ENCODE measurements at regions not wholly inside any gene's neighbourhood (a gene's known extent, or its start where the extent isn't known, plus 50 kb on each side); places are given as distances from the start of the nearest gene placed in this dataset.

- Mint-ChIP-seq H3K27me3 (no peaks in the 10 kb centered on the region), H3K9me3 (peaks cover 0 to 13% (median 3%) of the 10 kb centered on the region in 8 donors), H3K4me3 (no peak overlapping the region), H3K27ac (no peak overlapping the region), H3K4me1 (no peaks in the 10 kb centered on the region), H3K36me3 (no peaks in the 10 kb centered on the region)
- H3K4me3 ChIP-seq (ENCODE audit: low read length in 2 of 2): no peak overlapping the region
- peaks cover 0 to 3% of the 10 kb centered on the region in 2 donors for H3K9me3 ChIP-seq (ENCODE audit: control insufficient read depth in 1 of 2, low read length in 2 of 2)
- CTCF ChIA-PET (ENCODE audit: partially characterized antibody): no interaction called here
- no peaks in the 10 kb centered on the region for H3K27me3 ChIP-seq (ENCODE audit: insufficient read depth, low read length)
- intact Hi-C loops (cut with micrococcal nuclease): no loop called here
- H3K27ac ChIP-seq (ENCODE audit: low read depth, low read length): no peak overlapping the region
- no peak for DNase-seq
- H3K36me3 ChIP-seq (ENCODE audit: insufficient read depth, low read length): no peaks in the 10 kb centered on the region
- POLR2A ChIA-PET (ENCODE audit: partially characterized antibody): no interaction called here
- no peaks in the 10 kb centered on the region for H3K4me1 ChIP-seq (ENCODE audit: insufficient read depth, low read length)
Measured at GRCh38 chr3:148036331-148036876, 627.2 kb downstream of the ZIC1 start.

DNA sequence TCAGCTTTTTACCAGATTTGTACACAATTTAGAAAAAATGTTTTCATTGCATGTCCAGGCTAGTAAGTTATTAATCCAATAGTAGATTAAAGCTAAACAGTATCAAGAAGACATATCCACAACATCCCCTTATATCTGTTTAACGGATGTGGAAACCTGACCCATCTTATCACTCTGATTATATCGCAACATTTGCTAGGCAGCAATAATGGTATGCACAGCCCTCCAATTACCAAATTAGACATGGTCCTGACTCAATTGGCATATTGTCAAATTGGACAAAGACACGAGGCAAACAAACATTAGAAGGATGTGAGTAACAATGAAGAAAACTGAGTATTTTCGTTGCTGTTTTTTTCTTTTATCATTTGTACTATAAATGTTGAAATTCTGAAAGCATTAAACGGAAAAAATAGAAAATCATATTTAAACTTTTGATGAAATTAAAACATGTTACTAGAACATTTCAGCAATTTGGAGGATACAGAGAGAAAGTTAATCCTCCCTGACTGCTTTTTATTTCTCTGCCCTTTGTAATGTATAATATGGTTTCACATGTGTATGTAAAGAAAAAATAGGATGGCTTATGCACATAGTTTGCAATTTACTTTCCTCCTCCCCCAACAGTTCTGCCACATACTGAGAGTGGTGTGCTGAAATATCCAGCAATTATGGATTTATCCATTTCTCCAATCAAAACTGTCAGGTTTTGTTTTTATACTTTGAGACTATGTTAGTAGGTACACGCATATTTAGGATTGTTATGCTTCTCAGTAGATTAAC, 633.7 kb downstream of the ZIC1 start:
- intact Hi-C loops (cut with micrococcal nuclease): no loop called here
- DNase-seq: no peak
- H3K9me3 Mint-ChIP-seq: peaks cover 0 to 8% (median 4%) of the 10 kb centered on the region in 8 donors
- H3K36me3 Mint-ChIP-seq: no peaks in the 10 kb centered on the region
- POLR2A ChIA-PET (ENCODE audit: partially characterized antibody): no interaction called here
- Histone ChIP-seq H3K4me1 (ENCODE audit: insufficient read depth, low read length) (no peaks in the 10 kb centered on the region), H3K27ac (ENCODE audit: low read depth, low read length) (no peak overlapping the region), H3K27me3 (ENCODE audit: insufficient read depth, low read length) (no peaks in the 10 kb centered on the region), H3K9me3 (ENCODE audit: control insufficient read depth in 1 of 2, low read length in 2 of 2) (no peaks in the 10 kb centered on the region), H3K4me3 (ENCODE audit: low read length in 2 of 2) (no peak overlapping the region), H3K36me3 (ENCODE audit: insufficient read depth, low read length) (no peaks in the 10 kb centered on the region)
- H3K4me1 Mint-ChIP-seq: no peaks in the 10 kb centered on the region
- CTCF ChIA-PET (ENCODE audit: partially characterized antibody): no interaction called here
- no peaks in the 10 kb centered on the region for H3K27me3 Mint-ChIP-seq
- H3K27ac Mint-ChIP-seq: no peak overlapping the region
- H3K4me3 Mint-ChIP-seq: no peak overlapping the region

GRCh38 chr3:148044151-148044550, 635.0 kb downstream of the ZIC1 start:
- Histone ChIP-seq H3K27me3 (ENCODE audit: insufficient read depth, low read length) (no peaks in the 10 kb centered on the region), H3K4me3 (ENCODE audit: low read length in 2 of 2) (no peak overlapping the region), H3K27ac (ENCODE audit: low read depth, low read length) (no peak overlapping the region), H3K36me3 (ENCODE audit: insufficient read depth, low read length) (no peaks in the 10 kb centered on the region), H3K4me1 (ENCODE audit: insufficient read depth, low read length) (no peaks in the 10 kb centered on the region), H3K9me3 (ENCODE audit: control insufficient read depth in 1 of 2, low read length in 2 of 2) (no peaks in the 10 kb centered on the region)
- H3K27ac Mint-ChIP-seq: no peak overlapping the region
- H3K27me3 Mint-ChIP-seq: no peaks in the 10 kb centered on the region
- no peaks in the 10 kb centered on the region for H3K36me3 Mint-ChIP-seq
- ChIA-PET POLR2A (ENCODE audit: partially characterized antibody) (no interaction called here), CTCF (ENCODE audit: partially characterized antibody) (no interaction called here)
- no peaks in the 10 kb centered on the region for H3K4me1 Mint-ChIP-seq
- peaks cover 0 to 19% (median 4%) of the 10 kb centered on the region in 8 donors for H3K9me3 Mint-ChIP-seq
- intact Hi-C loops (cut with micrococcal nuclease): no loop called here
- no peak for DNase-seq
- no peak overlapping the region for H3K4me3 Mint-ChIP-seq

GRCh38 chr3:148054999-148055398, 642.7 kb upstream of the AGTR1 start:
- Mint-ChIP-seq H3K4me3 (no peak overlapping the region), H3K27me3 (no peaks in the 10 kb centered on the region), H3K36me3 (no peaks in the 10 kb centered on the region), H3K4me1 (no peaks in the 10 kb centered on the region), H3K9me3 (peaks cover 0 to 13% (median 4%) of the 10 kb centered on the region in 8 donors), H3K27ac (no peak overlapping the region)
- H3K27me3 ChIP-seq (ENCODE audit: insufficient read depth, low read length): no peaks in the 10 kb centered on the region
- H3K4me3 ChIP-seq (ENCODE audit: low read length in 2 of 2): no peak overlapping the region
- DNase-seq: no peak
- intact Hi-C loops (cut with micrococcal nuclease): no loop called here
- no peaks in the 10 kb centered on the region for H3K36me3 ChIP-seq (ENCODE audit: insufficient read depth, low read length)
- no peaks in the 10 kb centered on the region for H3K4me1 ChIP-seq (ENCODE audit: insufficient read depth, low read length)
- POLR2A ChIA-PET (ENCODE audit: partially characterized antibody): no interaction called here
- H3K9me3 ChIP-seq (ENCODE audit: control insufficient read depth in 1 of 2, low read length in 2 of 2): no peaks in the 10 kb centered on the region
- CTCF ChIA-PET (ENCODE audit: partially characterized antibody): no interaction called here
- H3K27ac ChIP-seq (ENCODE audit: low read depth, low read length): no peak overlapping the region

DNA sequence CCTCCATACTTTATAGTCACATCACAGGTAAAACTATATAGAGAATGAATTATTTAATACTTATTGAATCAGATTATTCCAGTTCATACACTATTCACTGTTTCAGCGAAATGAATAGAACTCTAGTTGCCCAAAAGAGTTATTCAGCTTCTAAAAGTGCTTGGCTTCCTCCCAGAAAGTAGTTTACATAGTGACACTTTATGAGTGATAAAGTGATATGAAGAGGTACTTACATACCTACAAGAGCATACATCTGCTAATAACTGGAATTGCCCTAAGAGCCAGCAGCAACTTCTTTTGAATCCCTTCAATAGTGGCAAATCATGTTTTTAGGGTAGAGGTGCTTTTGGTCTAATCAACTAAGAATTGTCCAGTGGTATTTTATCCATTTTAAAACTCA, 635.1 kb upstream of the AGTR1 start:
- Mint-ChIP-seq H3K27ac (no peak overlapping the region), H3K36me3 (no peaks in the 10 kb centered on the region), H3K9me3 (peaks cover 0 to 22% (median 0%) of the 10 kb centered on the region in 8 donors), H3K4me1 (no peaks in the 10 kb centered on the region), H3K27me3 (no peaks in the 10 kb centered on the region), H3K4me3 (no peak overlapping the region)
- H3K9me3 ChIP-seq (ENCODE audit: control insufficient read depth in 1 of 2, low read length in 2 of 2): peaks cover 0 to 5% of the 10 kb centered on the region in 2 donors
- intact Hi-C loops (cut with micrococcal nuclease): no loop called here
- no peak overlapping the region for H3K27ac ChIP-seq (ENCODE audit: low read depth, low read length)
- DNase-seq: no peak
- ChIA-PET POLR2A (ENCODE audit: partially characterized antibody) (no interaction called here), CTCF (ENCODE audit: partially characterized antibody) (no interaction called here)
- H3K36me3 ChIP-seq (ENCODE audit: insufficient read depth, low read length): no peaks in the 10 kb centered on the region
- H3K27me3 ChIP-seq (ENCODE audit: insufficient read depth, low read length): no peaks in the 10 kb centered on the region
- no peak overlapping the region for H3K4me3 ChIP-seq (ENCODE audit: low read length in 2 of 2)
- H3K4me1 ChIP-seq (ENCODE audit: insufficient read depth, low read length): no peaks in the 10 kb centered on the region

- POLR2A ChIA-PET (ENCODE audit: partially characterized antibody): no interaction called here
- Histone ChIP-seq H3K9me3 (ENCODE audit: control insufficient read depth in 1 of 2, low read length in 2 of 2) (no peaks in the 10 kb centered on the region), H3K36me3 (ENCODE audit: insufficient read depth, low read length) (no peaks in the 10 kb centered on the region), H3K4me1 (ENCODE audit: insufficient read depth, low read length) (no peaks in the 10 kb centered on the region), H3K27ac (ENCODE audit: low read depth, low read length) (no peak overlapping the region), H3K4me3 (ENCODE audit: low read length in 2 of 2) (no peak overlapping the region), H3K27me3 (ENCODE audit: insufficient read depth, low read length) (no peaks in the 10 kb centered on the region)
- intact Hi-C loops (cut with micrococcal nuclease): no loop called here
- peaks cover 0 to 9% (median 0%) of the 10 kb centered on the region in 8 donors for H3K9me3 Mint-ChIP-seq
- CTCF ChIA-PET (ENCODE audit: partially characterized antibody): no interaction called here
- no peaks in the 10 kb centered on the region for H3K27me3 Mint-ChIP-seq
- DNase-seq: no peak
- no peaks in the 10 kb centered on the region for H3K4me1 Mint-ChIP-seq
- no peak overlapping the region for H3K4me3 Mint-ChIP-seq
- H3K36me3 Mint-ChIP-seq: no peaks in the 10 kb centered on the region
- no peak overlapping the region for H3K27ac Mint-ChIP-seq
Measured at GRCh38 chr3:148066802-148067201, 630.9 kb upstream of the AGTR1 start.

DNA sequence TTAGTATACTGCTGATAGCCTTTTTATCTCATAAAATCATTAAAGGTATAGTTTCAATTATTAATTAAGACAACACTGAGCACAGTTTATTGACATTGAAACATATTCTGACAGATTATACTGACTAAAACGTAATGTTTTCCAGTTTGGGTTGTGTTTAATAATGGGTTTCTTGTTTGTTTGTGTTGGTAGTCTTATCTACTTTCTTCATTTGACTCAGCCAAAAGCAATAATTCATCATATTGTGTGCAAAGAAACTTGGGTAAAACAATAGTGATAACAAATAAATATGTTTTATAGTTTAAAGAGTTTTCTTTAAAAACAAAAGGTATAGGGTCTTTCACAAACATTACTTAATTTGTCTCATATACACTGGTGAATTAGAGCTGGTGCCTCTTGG, 629.2 kb upstream of the AGTR1 start:
- CTCF ChIA-PET (ENCODE audit: partially characterized antibody): no interaction called here
- intact Hi-C loops (cut with micrococcal nuclease): no loop called here
- Histone ChIP-seq H3K27me3 (ENCODE audit: insufficient read depth, low read length) (no peaks in the 10 kb centered on the region), H3K9me3 (ENCODE audit: control insufficient read depth in 1 of 2, low read length in 2 of 2) (no peaks in the 10 kb centered on the region), H3K4me1 (ENCODE audit: insufficient read depth, low read length) (no peaks in the 10 kb centered on the region), H3K36me3 (ENCODE audit: insufficient read depth, low read length) (no peaks in the 10 kb centered on the region), H3K4me3 (ENCODE audit: low read length in 2 of 2) (no peak overlapping the region), H3K27ac (ENCODE audit: low read depth, low read length) (no peak overlapping the region)
- no peak overlapping the region for H3K27ac Mint-ChIP-seq
- peaks cover 0 to 5% (median 0%) of the 10 kb centered on the region in 8 donors for H3K9me3 Mint-ChIP-seq
- DNase-seq: no peak
- POLR2A ChIA-PET (ENCODE audit: partially characterized antibody): no interaction called here
- H3K36me3 Mint-ChIP-seq: no peaks in the 10 kb centered on the region
- H3K4me1 Mint-ChIP-seq: no peaks in the 10 kb centered on the region
- H3K27me3 Mint-ChIP-seq: no peaks in the 10 kb centered on the region
- no peak overlapping the region for H3K4me3 Mint-ChIP-seq
